Limb (tissue), 2 donors: ENCODE measurements at regions not wholly inside any gene's neighbourhood (a gene's known extent, or its start where the extent isn't known, plus 50 kb on each side); places are given as distances from the start of the nearest gene placed in this dataset.
"Not testable (repeated sequence)": the region's sequence is repeated elsewhere in the genome, so short reads cannot be mapped to it uniquely, and the experiment has no call there.

ENCODE experiments used
- DNase-seq, 2 donors: peaks; one replicate each; pipeline ENCODE4 v3.0.0-alpha.2; 2016; ENCODE audit errors: extremely low spot score in 2 of 2

- DNase-seq: no peak
These were observed 465.1 kb upstream of the ZNF507 start for GRCh38 chr19:31880283-31880682.

- no peak for DNase-seq
These were observed 463.4 kb upstream of the ZNF507 start for GRCh38 chr19:31881988-31882387.

GRCh38 chr19:31882709-31883108 lies 462.7 kb upstream of the ZNF507 start:
- no peak for DNase-seq

GRCh38 chr19:31883296-31883990 lies 462.0 kb upstream of the ZNF507 start:
- DNase-seq: no peak

GRCh38 chr19:31885280-31885853 lies 460.0 kb upstream of the ZNF507 start:
- DNase-seq: no peak

GRCh38 chr19:31890230-31890629 lies 455.2 kb upstream of the ZNF507 start:
- no peak for DNase-seq

GRCh38 chr19:31892060-31892459 lies 453.4 kb upstream of the ZNF507 start:
- no peak for DNase-seq

GRCh38 chr19:31893491-31893890 lies 451.9 kb upstream of the ZNF507 start:
- not testable (repeated sequence) for DNase-seq

- DNase-seq: no peak
These were observed 451.0 kb upstream of the ZNF507 start for GRCh38 chr19:31894451-31894850.

- no peak for DNase-seq
These were observed 448.1 kb upstream of the ZNF507 start for GRCh38 chr19:31897292-31897691.

- DNase-seq: no peak
These were observed 444.4 kb upstream of the ZNF507 start for GRCh38 chr19:31900991-31901390.

GRCh38 chr19:31902821-31903220 lies 442.6 kb upstream of the ZNF507 start:
- DNase-seq: no peak

- DNase-seq: no peak
These were observed 441.4 kb upstream of the ZNF507 start for GRCh38 chr19:31903979-31904378.

GRCh38 chr19:31906111-31906871 lies 439.1 kb upstream of the ZNF507 start:
- DNase-seq: peak in 1 of 2 donors; percentile 64

GRCh38 chr19:31907661-31908060 lies 437.7 kb upstream of the ZNF507 start:
- no peak for DNase-seq

GRCh38 chr19:31908080-31908479 lies 437.3 kb upstream of the ZNF507 start:
- no peak for DNase-seq

- no peak for DNase-seq
These were observed 436.7 kb upstream of the ZNF507 start for GRCh38 chr19:31908496-31909225.

- no peak for DNase-seq
These were observed 435.2 kb upstream of the ZNF507 start for GRCh38 chr19:31910224-31910623.

GRCh38 chr19:31911577-31911976 lies 433.8 kb upstream of the ZNF507 start:
- DNase-seq: no peak

- no peak for DNase-seq
These were observed 432.2 kb upstream of the ZNF507 start for GRCh38 chr19:31913103-31913661.

GRCh38 chr19:31930401-31930800 lies 415.0 kb upstream of the ZNF507 start:
- no peak for DNase-seq

- no peak for DNase-seq
These were observed 407.4 kb upstream of the ZNF507 start for GRCh38 chr19:31937983-31938382.
